ENCODE measurements at regions not wholly inside any gene's neighbourhood (a gene's known extent, or its start where the extent isn't known, plus 50 kb on each side); places are given as distances from the start of the nearest gene placed in this dataset.

GRCh38 chr21:27565364-27565763, 598.5 kb upstream of the ADAMTS5 start:
- in situ Hi-C loops (cut with MboI; ENCODE audit: low sequenced_read_pairs, unreplicated experiment): no loop called here
- TF ChIP-seq CTCF (IDR thresholded peaks at IDR 0.05; ENCODE audit: borderline replicate concordance, control extremely low read depth, extremely low read depth, insufficient read depth, missing control alignments): no peak
- no peak for DNase-seq (ENCODE audit: low spot score)

GRCh38 chr21:27564684-27565301, 597.9 kb upstream of the ADAMTS5 start:
- in situ Hi-C loops (cut with MboI; ENCODE audit: low sequenced_read_pairs, unreplicated experiment): no loop called here
- DNase-seq (ENCODE audit: low spot score): no peak

GRCh38 chr21:27562303-27562702, 595.4 kb upstream of the ADAMTS5 start:
- in situ Hi-C loops (cut with MboI; ENCODE audit: low sequenced_read_pairs, unreplicated experiment): no loop called here
- TF ChIP-seq CTCF (IDR thresholded peaks at IDR 0.05; ENCODE audit: borderline replicate concordance, control extremely low read depth, extremely low read depth, insufficient read depth, missing control alignments): no peak
- no peak for DNase-seq (ENCODE audit: low spot score)

More at GRCh38 chr21:27564684-27565301, 597.9 kb upstream of the ADAMTS5 start:
- no peak for TF ChIP-seq CTCF (IDR thresholded peaks at IDR 0.05; ENCODE audit: borderline replicate concordance, control extremely low read depth, extremely low read depth, insufficient read depth, missing control alignments)

- in situ Hi-C loops (cut with MboI; ENCODE audit: low sequenced_read_pairs, unreplicated experiment): no loop called here
- no peak for DNase-seq (ENCODE audit: low spot score)
- TF ChIP-seq CTCF (IDR thresholded peaks at IDR 0.05; ENCODE audit: borderline replicate concordance, control extremely low read depth, extremely low read depth, insufficient read depth, missing control alignments): no peak
These were observed 594.2 kb upstream of the ADAMTS5 start for GRCh38 chr21:27561116-27561515.

GRCh38 chr21:27557356-27557755, 590.5 kb upstream of the ADAMTS5 start:
- DNase-seq (ENCODE audit: low spot score): no peak
- no peak for TF ChIP-seq CTCF (IDR thresholded peaks at IDR 0.05; ENCODE audit: borderline replicate concordance, control extremely low read depth, extremely low read depth, insufficient read depth, missing control alignments)
- in situ Hi-C loops (cut with MboI; ENCODE audit: low sequenced_read_pairs, unreplicated experiment): no loop called here

GRCh38 chr21:27555996-27556395, 589.1 kb upstream of the ADAMTS5 start:
- TF ChIP-seq CTCF (IDR thresholded peaks at IDR 0.05; ENCODE audit: borderline replicate concordance, control extremely low read depth, extremely low read depth, insufficient read depth, missing control alignments): no peak
- DNase-seq (ENCODE audit: low spot score): no peak
- in situ Hi-C loops (cut with MboI; ENCODE audit: low sequenced_read_pairs, unreplicated experiment): no loop called here
